ENCODE measurements at regions not wholly inside any gene's neighbourhood (a gene's known extent, or its start where the extent isn't known, plus 50 kb on each side); places are given as distances from the start of the nearest gene placed in this dataset.

GRCh38 chr9:88746029-88746742, 211.2 kb downstream of the NXNL2 start (continued):
- no peak for TF ChIP-seq CBX3 (IDR thresholded peaks at IDR 0.05; ENCODE audit: borderline replicate concordance, low read depth)
- TF ChIP-seq MYC (IDR thresholded peaks at IDR 0.05; ENCODE audit: insufficient read depth, insufficient read length, insufficient replicate concordance, low read length, severe bottlenecking): no peak
- TF ChIP-seq KDM1A (IDR thresholded peaks at IDR 0.05; ENCODE audit: borderline replicate concordance): no peak

- no peak for ATAC-seq
- Histone ChIP-seq H3K79me2 (ENCODE audit: control insufficient read depth, insufficient read depth, low read length) (no peaks in the 10 kb centered on the region), H3K27me3 (replicated peaks in 1 of 2; ENCODE audit: control insufficient read depth in 2 of 2, insufficient read depth in 2 of 2, low read length in 1 of 2) (peaks cover 0 to 1% of the 10 kb centered on the region in 2 experiments; a peak in 3 of 4 replicates), H3K9me3 (replicated peaks; ENCODE audit: control insufficient read depth, insufficient read depth, low read length) (no peaks in the 10 kb centered on the region), H3K9ac (ENCODE audit: control insufficient read depth, insufficient read depth, low read length) (no peak overlapping the region), H3K4me1 (ENCODE audit: control insufficient read depth, insufficient read depth, low read length) (no peaks in the 10 kb centered on the region), H3K27ac (ENCODE audit: control insufficient read depth, insufficient read depth) (no peak overlapping the region), H4K20me1 (ENCODE audit: control insufficient read depth, insufficient read depth) (no peaks in the 10 kb centered on the region), H3K4me3 (no peak overlapping the region), H3K4me2 (ENCODE audit: control insufficient read depth, insufficient read depth) (no peak overlapping the region), H2AFZ (ENCODE audit: control insufficient read depth, low read depth, low read length) (no peak overlapping the region), H3K36me3 (ENCODE audit: control insufficient read depth in 2 of 2, insufficient read depth in 2 of 2, low read length in 1 of 2) (no peaks in the 10 kb centered on the region)
- ChIA-PET RAD21 (ENCODE audit: unreplicated experiment) (no interaction called here), SMC1A (ENCODE audit: uncharacterized antibody, unreplicated experiment) (interaction anchor here (1.0 kb wide), 1 partner anchor 9 kb away, joined by 3 read pairs; no protein-coding TSS in a partner anchor), CTCF (no interaction called here), POLR2A (no interaction called here)
- in situ Hi-C loops (cut with MboI) (loop anchor here (10.0 kb wide), 1 partner anchor 152 kb away; no protein-coding TSS in a partner anchor), intact Hi-C loops (cut with micrococcal nuclease; ENCODE audit: unreplicated experiment) (no loop called here)
- DNase-seq (ENCODE audit: low read depth, low spot score): no peak
- WGBS (ENCODE audit: insufficient coverage, insufficient replicate concordance, low lambda C conversion rate, missing lambda C conversion rate): 23% methylated on average over 9 of the region's 9 CpGs
- FAIRE-seq: no peak
- no TSS peak for BruUV-seq (replicated peaks)
- TF ChIP-seq HDGF (IDR thresholded peaks at IDR 0.05) (no peak), JUND (IDR thresholded peaks at IDR 0.05; ENCODE audit: low read depth, low read length) (no peak), SPI1 (IDR thresholded peaks at IDR 0.05; ENCODE audit: borderline replicate concordance, insufficient read depth, low read depth, low read length) (no peak), CHD1 (IDR thresholded peaks at IDR 0.05; ENCODE audit: low read depth, low read length) (no peak), NBN (IDR thresholded peaks at IDR 0.05) (no peak), IKZF2 (IDR thresholded peaks at IDR 0.05) (no peak), MXI1 (IDR thresholded peaks at IDR 0.05; ENCODE audit: low read depth, low read length) (no peak), ZNF274 (IDR thresholded peaks at IDR 0.05; ENCODE audit: insufficient read depth, insufficient read length) (no peak), POU2F2 (IDR thresholded peaks at IDR 0.05; ENCODE audit: borderline replicate concordance, low read depth, low read length) (no peak), NFYB (IDR thresholded peaks at IDR 0.05; ENCODE audit: insufficient read depth, low read depth, low read length) (no peak), ZNF217 (IDR thresholded peaks at IDR 0.05) (no peak), NFIC (IDR thresholded peaks at IDR 0.05; ENCODE audit: low read depth, low read length) (no peak), CBX3 (IDR thresholded peaks at IDR 0.05; ENCODE audit: borderline replicate concordance, low read depth) (no peak), RAD51 (IDR thresholded peaks at IDR 0.05) (no peak), STAT3 (IDR thresholded peaks at IDR 0.05; ENCODE audit: low read depth, low read length) (no peak), PRDM15 (CRISPR knock-in tag; IDR thresholded peaks at IDR 0.05) (no peak), SMAD5 (IDR thresholded peaks at IDR 0.05; ENCODE audit: low read depth) (no peak)
Measured at GRCh38 chr9:88746743-88747398, 211.9 kb downstream of the NXNL2 start.
